CD4-positive, alpha-beta T cell treated with Interleukin-2 at 100 ng/mL for 4 hours (primary cell): ENCODE measurements at regions not wholly inside any gene's neighbourhood (a gene's known extent, or its start where the extent isn't known, plus 50 kb on each side); places are given as distances from the start of the nearest gene placed in this dataset.

Experiments used
- DNase-seq: peaks from one replicate; pipeline ENCODE4 v3.0.0-alpha.2; 2020; ENCODE audit warnings: low spot score

- no peak for DNase-seq
These were observed 621.1 kb upstream of the FANCL start for GRCh38 chr2:58862244-58862643.

GRCh38 chr2:58860586-58860985 is 619.5 kb upstream of the FANCL start:
- no peak for DNase-seq

GRCh38 chr2:58856100-58856499 is 615.0 kb upstream of the FANCL start:
- no peak for DNase-seq

GRCh38 chr2:58853420-58853819 is 612.3 kb upstream of the FANCL start:
- DNase-seq, result no peak

GRCh38 chr2:58852905-58853304 is 611.8 kb upstream of the FANCL start:
- no peak for DNase-seq

- DNase-seq, result no peak
These were observed 611.1 kb upstream of the FANCL start for GRCh38 chr2:58852243-58852642.

GRCh38 chr2:58851598-58851997 is 610.5 kb upstream of the FANCL start:
- DNase-seq, result no peak

- no peak for DNase-seq
These were observed 603.9 kb upstream of the FANCL start for GRCh38 chr2:58845011-58845410.

- DNase-seq, result no peak
These were observed 601.5 kb upstream of the FANCL start for GRCh38 chr2:58842501-58843155.

- no peak for DNase-seq
These were observed 593.3 kb upstream of the FANCL start for GRCh38 chr2:58834404-58834803.

- no peak for DNase-seq
These were observed 585.7 kb upstream of the FANCL start for GRCh38 chr2:58826795-58827194.

- DNase-seq, result no peak
These were observed 571.7 kb upstream of the FANCL start for GRCh38 chr2:58812771-58813344.

- DNase-seq, result no peak
These were observed 564.0 kb upstream of the FANCL start for GRCh38 chr2:58805126-58805525.

- DNase-seq, result no peak
These were observed 562.1 kb upstream of the FANCL start for GRCh38 chr2:58803192-58803591.

GRCh38 chr2:58800881-58801280 is 559.8 kb upstream of the FANCL start:
- DNase-seq, result no peak

- DNase-seq, result no peak
These were observed 557.6 kb upstream of the FANCL start for GRCh38 chr2:58798676-58799208.

- no peak for DNase-seq
These were observed 555.2 kb upstream of the FANCL start for GRCh38 chr2:58796239-58796910.

GRCh38 chr2:58794916-58795315 is 553.8 kb upstream of the FANCL start:
- DNase-seq, result no peak

GRCh38 chr2:58794103-58794502 is 553.0 kb upstream of the FANCL start:
- DNase-seq, result no peak

- no peak for DNase-seq
These were observed 547.3 kb upstream of the FANCL start for GRCh38 chr2:58788402-58788801.

- DNase-seq, result no peak
These were observed 529.7 kb upstream of the FANCL start for GRCh38 chr2:58770846-58771245.

GRCh38 chr2:58769864-58770234 is 528.7 kb upstream of the FANCL start:
- DNase-seq, result no peak

GRCh38 chr2:58769111-58769863 is 528.2 kb upstream of the FANCL start:
- DNase-seq, result no peak
